OCI-LY3 (cell line): ENCODE measurements at regions not wholly inside any gene's neighbourhood (a gene's known extent, or its start where the extent isn't known, plus 50 kb on each side); places are given as distances from the start of the nearest gene placed in this dataset.

Experiments
- H2AFZ ChIP-seq: fragments of 200-600, 300-600 bp; shearing (Covaris generic); 2 replicates; pipeline ENCODE4 v1.6.0; 2014; ENCODE audit warnings: antibody characterized with exemption, low read depth, low read length
- H3K27ac ChIP-seq: fragments of 200-600, 300-600 bp; sonication (generic); 2 replicates; pipeline ENCODE4 v1.5.1; 2014; ENCODE audit warnings: mild to moderate bottlenecking, low read length, moderate library complexity, mixed read lengths
- H3K27me3 ChIP-seq: fragments of 200-600, 300-600 bp; sonication (generic); 2 replicates; pipeline ENCODE4 v1.6.1; 2014; ENCODE audit warnings: low read depth, low read length, mixed read lengths
- H3K36me3 ChIP-seq: fragments of 200-600, 300-600 bp; sonication (generic); replicated peaks from 2 replicates; pipeline ENCODE3; 2014; ENCODE audit warnings: low read depth, low read length, mixed read lengths
- H3K4me1 ChIP-seq: fragments of 300-600, 200-600 bp; sonication (generic); 2 replicates; pipeline ENCODE4 v1.6.1; 2014; ENCODE audit warnings: low read length, mixed read lengths
- H3K4me2 ChIP-seq: fragments of 200-600, 300-600 bp; sonication (generic); 2 replicates; pipeline ENCODE4 v1.6.1; 2014; ENCODE audit warnings: low read length, mixed read lengths
- H3K4me3 ChIP-seq: fragments of 300-600, 200-600 bp; sonication (generic); 2 replicates; pipeline ENCODE4 v1.5.1; 2014; ENCODE audit warnings: antibody characterized with exemption, mild to moderate bottlenecking, low read length, moderate library complexity
- H3K79me2 ChIP-seq: fragments of 300-600, 200-600 bp; shearing (Covaris generic); 2 replicates; pipeline ENCODE4 v1.6.1; 2014; ENCODE audit warnings: mild to moderate bottlenecking, low read length, mixed read lengths
- H3K9ac ChIP-seq: fragments of 300-600, 200-600 bp; shearing (Covaris generic); 2 replicates; pipeline ENCODE4 v1.6.0; 2014; ENCODE audit warnings: mild to moderate bottlenecking, low read length, moderate library complexity
- H3K9me3 ChIP-seq: fragments of 200-600, 300-600 bp; shearing (Covaris generic); 2 replicates; pipeline ENCODE4 v1.6.1; 2014; ENCODE audit warnings: low read length, mixed read lengths; ENCODE audit not compliant: insufficient read depth
- H4K20me1 ChIP-seq: fragments of 200-600, 300-600 bp; sonication (generic); 2 replicates; pipeline ENCODE4 v1.6.1; 2016; ENCODE audit warnings: low read length, mixed read lengths; ENCODE audit not compliant: insufficient read depth
- EZH2phosphoT487 ChIP-seq: fragments of 200-600 bp; shearing (Covaris generic); IDR thresholded peaks from 2 replicates; pipeline ENCODE4 v1.6.1; 2018; ENCODE audit warnings: antibody characterized with exemption, mixed run types, low read depth
- TF ChIP-seq, protein P1 (sequence below): fragments of 200-600, 300-600 bp; sonication (generic); IDR thresholded peaks from 2 replicates; pipeline ENCODE4 v1.5.1; 2014; ENCODE audit warnings: antibody characterized with exemption, low read length, low read depth

GRCh38 chr14:82398256-82398655, 864.6 kb upstream of the SEL1L start:
- peak overlapping the region; percentile 17; the same call in 1 of the 2 replicates for H3K4me2 ChIP-seq

DNA sequence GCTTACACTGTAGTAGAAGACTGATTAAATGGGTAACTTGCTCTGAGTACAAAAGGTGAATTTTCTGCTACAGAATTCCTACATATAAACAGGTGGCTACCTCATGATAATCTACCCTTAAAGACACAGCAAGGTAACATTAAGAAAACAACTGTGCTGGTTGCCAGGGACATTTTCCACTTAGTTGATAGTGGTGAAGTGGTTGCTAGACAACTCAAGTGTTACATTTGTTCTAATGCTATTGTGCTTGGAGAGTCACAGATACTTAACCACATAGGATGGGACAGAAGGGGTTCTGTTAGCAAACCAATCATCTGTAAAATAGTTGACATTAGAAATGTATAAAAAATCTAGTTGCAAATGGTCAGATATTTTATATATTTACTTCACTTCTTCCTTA, 870.3 kb upstream of the SEL1L start:
- H3K9me3 ChIP-seq: no peaks in the 10 kb centered on the region
- H3K79me2 ChIP-seq: no peaks in the 10 kb centered on the region
- no peaks in the 10 kb centered on the region for H3K4me1 ChIP-seq
- TF ChIP-seq EZH2phosphoT487: no peak
- TF ChIP-seq, protein P1, sequence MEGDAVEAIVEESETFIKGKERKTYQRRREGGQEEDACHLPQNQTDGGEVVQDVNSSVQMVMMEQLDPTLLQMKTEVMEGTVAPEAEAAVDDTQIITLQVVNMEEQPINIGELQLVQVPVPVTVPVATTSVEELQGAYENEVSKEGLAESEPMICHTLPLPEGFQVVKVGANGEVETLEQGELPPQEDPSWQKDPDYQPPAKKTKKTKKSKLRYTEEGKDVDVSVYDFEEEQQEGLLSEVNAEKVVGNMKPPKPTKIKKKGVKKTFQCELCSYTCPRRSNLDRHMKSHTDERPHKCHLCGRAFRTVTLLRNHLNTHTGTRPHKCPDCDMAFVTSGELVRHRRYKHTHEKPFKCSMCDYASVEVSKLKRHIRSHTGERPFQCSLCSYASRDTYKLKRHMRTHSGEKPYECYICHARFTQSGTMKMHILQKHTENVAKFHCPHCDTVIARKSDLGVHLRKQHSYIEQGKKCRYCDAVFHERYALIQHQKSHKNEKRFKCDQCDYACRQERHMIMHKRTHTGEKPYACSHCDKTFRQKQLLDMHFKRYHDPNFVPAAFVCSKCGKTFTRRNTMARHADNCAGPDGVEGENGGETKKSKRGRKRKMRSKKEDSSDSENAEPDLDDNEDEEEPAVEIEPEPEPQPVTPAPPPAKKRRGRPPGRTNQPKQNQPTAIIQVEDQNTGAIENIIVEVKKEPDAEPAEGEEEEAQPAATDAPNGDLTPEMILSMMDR: no peak
- no peak overlapping the region for H3K4me2 ChIP-seq
- no peak overlapping the region for H3K9ac ChIP-seq
- H3K27ac ChIP-seq: no peak overlapping the region
- no peaks in the 10 kb centered on the region for H3K27me3 ChIP-seq
- no peaks in the 10 kb centered on the region for H3K36me3 ChIP-seq
- no peak overlapping the region for H2AFZ ChIP-seq
- H4K20me1 ChIP-seq: no peaks in the 10 kb centered on the region
- H3K4me3 ChIP-seq: no peak overlapping the region

More at GRCh38 chr14:82398256-82398655, 864.6 kb upstream of the SEL1L start:
- no peaks in the 10 kb centered on the region for H3K79me2 ChIP-seq
- H4K20me1 ChIP-seq: no peaks in the 10 kb centered on the region
- H3K9ac ChIP-seq: no peak overlapping the region
- no peaks in the 10 kb centered on the region for H3K9me3 ChIP-seq
- H3K36me3 ChIP-seq: no peaks in the 10 kb centered on the region
- H3K4me1 ChIP-seq: no peaks in the 10 kb centered on the region
- no peak overlapping the region for H3K4me3 ChIP-seq
- H2AFZ ChIP-seq: no peak overlapping the region; the same call in 1 of the 2 replicates
- H3K27me3 ChIP-seq: no peaks in the 10 kb centered on the region
- TF ChIP-seq EZH2phosphoT487: no peak
- TF ChIP-seq, protein P1: peak; percentile 16
- no peak overlapping the region for H3K27ac ChIP-seq

DNA sequence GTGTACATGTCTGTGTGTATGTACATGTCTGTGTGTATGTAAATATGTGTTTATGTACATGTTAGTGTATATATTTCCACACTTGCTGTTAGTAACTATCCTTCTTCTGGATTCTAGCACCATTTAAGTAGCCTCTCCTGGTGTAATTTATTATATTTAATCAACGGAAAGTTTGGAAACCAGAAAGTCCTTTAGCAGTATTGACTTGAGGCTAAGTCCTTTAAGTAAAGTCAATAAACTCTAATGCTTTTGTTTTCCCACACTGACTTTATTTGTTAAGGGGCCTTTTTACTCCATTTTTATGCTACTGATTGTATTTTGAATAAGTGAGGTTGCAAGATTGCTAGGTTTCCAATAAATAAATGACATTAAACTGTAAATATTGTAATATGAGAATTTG, 876.4 kb upstream of the SEL1L start:
- H3K9ac ChIP-seq: no peak overlapping the region
- TF ChIP-seq, protein P1: no peak
- no peak for TF ChIP-seq EZH2phosphoT487
- no peak overlapping the region for H3K27ac ChIP-seq
- no peaks in the 10 kb centered on the region for H3K9me3 ChIP-seq
- H4K20me1 ChIP-seq: no peaks in the 10 kb centered on the region
- no peak overlapping the region for H2AFZ ChIP-seq
- no peaks in the 10 kb centered on the region for H3K79me2 ChIP-seq
- H3K27me3 ChIP-seq: no peaks in the 10 kb centered on the region
- H3K4me2 ChIP-seq: no peak overlapping the region
- H3K36me3 ChIP-seq: no peaks in the 10 kb centered on the region
- no peak overlapping the region for H3K4me3 ChIP-seq
- H3K4me1 ChIP-seq: no peaks in the 10 kb centered on the region; the same call in 1 of the 2 replicates

DNA sequence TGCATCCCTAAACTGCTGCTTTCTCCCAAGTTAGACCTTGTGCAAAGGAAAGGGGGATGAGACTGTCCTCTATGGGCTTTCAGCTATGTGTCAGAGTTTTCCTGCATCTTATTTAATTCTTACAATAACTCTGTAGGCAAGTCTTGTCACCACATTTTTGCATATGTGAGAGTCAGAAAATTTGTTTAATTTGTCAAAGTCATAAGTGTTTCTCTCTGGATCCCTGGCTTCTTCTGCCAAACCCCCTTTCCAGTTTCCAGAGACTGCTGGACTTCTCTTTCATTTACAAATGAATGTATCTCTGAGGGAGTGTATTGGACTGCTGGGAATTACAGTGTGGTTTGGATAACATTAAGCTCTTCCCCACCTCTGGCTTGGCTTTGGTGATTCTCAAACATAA, 877.6 kb upstream of the SEL1L start:
- no peak overlapping the region for H3K9ac ChIP-seq
- no peak overlapping the region for H3K27ac ChIP-seq

More for the DNA sequence above, 877.6 kb upstream of the SEL1L start:
- no peaks in the 10 kb centered on the region for H3K27me3 ChIP-seq
- no peaks in the 10 kb centered on the region for H4K20me1 ChIP-seq
- no peak overlapping the region for H2AFZ ChIP-seq
- no peak overlapping the region for H3K4me3 ChIP-seq
- H3K79me2 ChIP-seq: no peaks in the 10 kb centered on the region
- no peaks in the 10 kb centered on the region for H3K36me3 ChIP-seq
- H3K4me2 ChIP-seq: no peak overlapping the region
- TF ChIP-seq, protein P1: no peak
- no peak for TF ChIP-seq EZH2phosphoT487
- H3K4me1 ChIP-seq: no peaks in the 10 kb centered on the region; the same call in 1 of the 2 replicates
- no peaks in the 10 kb centered on the region for H3K9me3 ChIP-seq
